HG03159 (cell line): ENCODE measurements at regions not wholly inside any gene's neighbourhood (a gene's known extent, or its start where the extent isn't known, plus 50 kb on each side); places are given as distances from the start of the nearest gene placed in this dataset.

Experiments used
- ATAC-seq: cut with Tn5 transposase; IDR thresholded peaks from one replicate; pipeline ENCODE4 v1.9.1; 2021; ENCODE audit warnings: mild to moderate bottlenecking, moderate library complexity; ENCODE audit not compliant: unreplicated experiment

DNA sequence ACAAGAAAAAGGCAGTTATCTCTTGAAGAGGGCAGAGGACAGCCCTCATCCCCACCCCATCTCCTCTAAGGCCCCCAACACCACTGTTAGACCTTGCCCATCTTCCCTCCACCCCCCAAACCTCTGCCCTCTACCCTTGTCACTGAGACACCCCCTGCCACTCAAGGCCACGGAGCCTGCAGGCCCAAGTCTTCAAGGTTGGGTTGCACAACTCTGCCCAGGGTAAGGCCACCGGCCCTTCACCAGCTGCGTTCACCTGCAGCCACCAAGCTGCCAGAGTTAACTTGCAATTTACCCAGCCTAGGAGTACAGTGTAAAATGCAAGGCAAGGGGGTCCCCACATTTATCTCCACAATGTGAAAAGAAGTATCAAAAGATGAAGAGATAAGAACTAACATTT lies 128.7 kb upstream of the PKDCC start:
- no peak for ATAC-seq

DNA sequence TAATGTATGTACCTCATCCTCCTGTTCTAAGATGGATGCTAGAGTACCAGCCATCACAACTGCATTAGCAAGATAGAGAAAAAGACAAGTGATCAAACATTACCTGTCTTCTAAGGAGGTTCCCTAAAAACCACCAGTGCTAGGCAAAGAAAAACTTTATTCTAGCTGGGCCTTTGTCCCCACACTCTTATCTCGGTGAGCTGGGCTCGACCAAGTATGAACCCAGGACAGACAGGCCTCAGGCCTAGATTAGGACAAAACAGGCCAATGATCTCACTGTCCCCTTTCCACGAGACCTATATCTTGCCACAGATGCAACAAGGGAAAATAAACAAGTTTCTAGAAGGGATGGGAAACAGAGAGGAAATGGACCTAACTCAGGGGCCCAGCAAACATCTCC lies 127.6 kb upstream of the PKDCC start:
- no peak for ATAC-seq

DNA sequence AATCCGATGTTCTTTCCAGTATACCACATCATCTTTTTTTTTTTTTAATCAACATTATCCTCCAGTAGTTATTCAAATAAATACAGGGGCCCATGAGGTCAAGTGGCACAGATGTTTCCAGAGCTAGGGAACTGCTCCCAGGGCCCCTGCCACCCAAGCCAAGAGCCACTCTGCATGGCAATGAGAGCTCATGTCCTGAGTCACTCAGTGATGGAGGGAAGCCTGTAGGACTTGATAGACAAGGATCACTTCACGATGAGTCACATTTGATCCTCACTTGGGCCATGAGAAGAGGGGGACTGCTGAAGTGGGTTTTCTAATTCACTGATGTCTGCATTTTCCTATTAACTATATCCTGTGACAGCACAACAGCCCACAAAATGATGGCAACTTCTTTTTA lies 127.0 kb upstream of the PKDCC start:
- no peak for ATAC-seq

DNA sequence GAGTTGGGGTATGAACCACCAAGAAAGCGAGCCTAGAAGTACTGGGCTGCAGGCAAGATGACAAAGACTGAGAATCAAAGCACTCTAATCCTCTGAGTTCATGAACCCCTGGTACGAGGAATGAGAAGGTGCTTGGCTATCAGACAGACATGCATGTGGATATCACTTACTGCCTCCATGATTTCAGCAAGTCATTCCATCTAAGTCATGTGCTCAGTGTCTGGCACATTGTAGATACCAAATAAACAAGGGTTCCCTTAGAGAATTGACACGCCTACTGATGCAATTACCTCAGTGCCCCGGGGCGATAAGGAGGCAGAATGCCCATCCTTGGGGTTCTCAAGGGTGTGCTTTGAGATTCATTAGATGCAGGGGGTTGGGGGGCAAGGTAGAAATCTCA lies 125.6 kb upstream of the PKDCC start:
- no peak for ATAC-seq

DNA sequence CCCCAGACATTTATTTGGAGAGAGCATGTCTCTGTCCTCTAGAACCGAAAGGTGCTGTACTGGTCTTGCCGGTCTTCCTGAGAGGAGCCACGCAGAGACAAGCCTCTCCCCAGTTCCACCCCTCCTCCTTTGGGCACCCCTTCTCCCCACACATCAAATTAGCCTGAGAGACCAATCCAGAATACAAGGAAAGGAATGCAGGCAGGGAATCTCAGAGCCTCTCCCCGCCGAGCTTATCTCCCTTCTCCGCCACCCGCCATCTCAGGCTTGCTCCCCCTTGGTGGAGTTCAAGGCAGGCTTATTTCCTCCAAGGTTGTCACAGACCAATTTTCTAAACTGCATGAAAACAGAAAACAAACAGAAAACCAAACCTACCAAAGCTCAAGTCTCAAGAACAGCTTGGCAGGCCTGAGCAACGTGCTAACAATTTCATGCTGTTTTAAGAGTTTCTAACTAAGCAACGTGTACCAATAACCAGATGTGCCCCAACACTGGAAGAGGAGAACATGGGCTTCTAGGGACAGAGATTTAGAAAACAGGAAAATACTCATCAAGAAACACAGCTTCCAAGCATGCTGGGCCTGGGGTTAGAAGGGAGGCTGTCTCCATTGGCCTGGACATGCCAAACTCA lies 124.5 kb upstream of the PKDCC start:
- no peak for ATAC-seq

DNA sequence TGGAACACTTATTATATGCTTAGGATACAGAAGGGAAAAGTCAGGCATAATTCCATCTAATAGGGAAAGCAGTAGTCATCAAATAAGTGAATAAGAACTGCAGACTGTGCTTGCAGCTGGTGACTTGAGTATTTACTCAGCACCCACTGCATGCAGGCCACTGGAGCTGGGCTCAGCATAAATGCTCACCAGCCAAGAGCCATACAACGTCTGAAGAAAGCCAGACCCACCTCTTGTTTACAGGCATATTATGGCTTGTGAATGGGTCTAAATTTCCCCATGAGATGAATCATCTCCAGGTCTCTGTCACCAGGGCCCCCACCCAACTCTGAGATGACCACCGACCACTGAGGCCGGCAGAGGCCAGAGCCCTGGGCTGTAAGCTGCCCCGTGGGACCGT lies 123.8 kb upstream of the PKDCC start:
- ATAC-seq, result no peak

DNA sequence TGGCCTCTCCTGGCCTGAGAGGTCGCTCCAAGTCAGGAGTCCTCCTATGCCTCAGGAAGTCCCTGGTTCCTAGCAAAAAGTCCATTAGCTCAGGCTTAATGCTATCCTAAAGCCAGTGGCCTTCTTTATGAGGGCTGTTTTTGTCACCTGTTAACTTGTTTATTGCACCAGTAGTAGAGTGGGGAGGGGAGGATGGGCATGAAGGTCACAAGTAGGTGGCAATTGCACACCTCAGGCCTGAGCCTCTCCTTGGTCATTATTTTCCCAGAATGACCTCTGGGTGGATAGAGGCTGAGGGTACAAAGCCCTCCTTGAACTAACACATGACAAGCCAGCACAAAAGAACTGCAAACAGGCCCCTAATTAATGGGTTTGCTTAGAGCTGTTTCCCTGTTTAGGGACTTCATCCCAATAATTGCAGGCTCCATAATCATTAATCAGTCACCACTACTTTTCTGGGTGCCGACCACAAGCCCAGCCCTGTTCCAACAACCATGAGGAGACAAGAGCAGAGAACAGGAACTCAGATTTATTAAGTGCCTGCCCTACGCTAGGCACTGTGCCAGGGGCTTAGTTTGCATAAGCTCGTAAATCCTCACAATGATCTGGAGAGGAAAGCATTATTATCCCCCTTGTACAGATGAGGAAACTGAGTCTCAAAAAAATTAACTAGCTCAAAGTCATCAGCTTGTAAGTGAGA lies 123.0 kb upstream of the PKDCC start:
- ATAC-seq, result no peak

DNA sequence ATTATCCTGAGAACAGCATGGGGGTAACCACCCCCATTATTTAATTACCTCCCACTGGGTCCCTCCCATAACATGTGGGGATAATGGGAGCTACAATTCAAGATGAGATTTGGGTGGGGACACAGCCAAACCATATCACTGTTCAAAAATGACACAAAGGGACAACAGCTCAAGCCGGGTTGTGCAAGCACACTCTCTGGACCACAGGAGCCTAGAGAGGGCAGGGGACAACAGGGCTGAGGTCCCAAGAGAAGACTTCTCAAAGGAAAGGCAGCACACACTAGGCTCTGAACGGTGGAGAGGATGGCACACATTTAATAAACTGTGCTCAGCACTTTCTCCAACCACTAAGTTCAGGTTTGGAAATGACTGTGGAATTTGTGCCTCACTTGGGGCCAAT lies 122.1 kb upstream of the PKDCC start:
- ATAC-seq, result no peak

DNA sequence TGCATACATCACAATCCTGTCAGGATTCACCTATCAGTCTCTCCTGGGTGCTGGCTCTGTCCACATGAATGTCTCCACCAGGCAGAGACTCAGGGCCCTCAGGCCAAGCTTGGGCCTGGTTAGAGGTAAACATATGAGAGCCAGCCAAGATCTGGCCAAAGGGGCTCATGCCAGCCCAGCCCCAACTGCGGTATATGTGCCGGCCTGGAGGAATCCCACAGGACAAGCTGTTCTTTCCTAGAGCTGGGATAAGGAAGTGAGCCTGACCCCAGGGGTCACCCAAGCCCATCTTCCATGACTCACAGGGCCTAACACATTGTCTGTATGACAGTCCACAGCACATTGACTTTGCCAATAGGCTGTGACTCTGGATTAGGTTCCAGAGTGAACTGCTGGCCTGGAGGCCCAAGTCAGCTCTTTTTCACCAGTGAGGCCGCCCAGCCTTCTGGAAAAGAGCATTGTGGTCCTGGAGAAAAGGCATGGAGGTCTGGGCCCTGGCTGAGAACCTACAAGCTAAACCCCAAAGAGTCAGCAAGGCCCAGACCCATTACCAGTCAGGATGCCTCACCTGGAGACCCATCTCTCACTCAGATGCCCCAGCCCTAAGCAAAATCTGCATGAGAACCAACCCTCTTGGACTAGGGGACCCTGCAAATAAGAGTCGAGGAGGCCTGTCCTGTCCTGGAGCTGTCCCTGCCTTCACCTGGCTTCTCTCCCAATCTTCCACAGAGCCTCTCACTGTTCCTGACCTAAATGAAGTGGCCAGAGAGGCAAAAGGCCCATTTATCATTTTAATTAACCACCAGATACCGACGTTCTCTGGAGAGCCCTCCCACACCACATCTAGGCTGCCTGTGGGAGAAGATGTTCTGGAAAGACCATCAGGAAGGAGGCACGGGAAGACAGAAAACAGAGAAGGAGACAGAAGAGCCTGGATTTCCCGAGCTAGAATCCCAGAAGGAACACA lies 120.9 kb upstream of the PKDCC start:
- ATAC-seq, result no peak

DNA sequence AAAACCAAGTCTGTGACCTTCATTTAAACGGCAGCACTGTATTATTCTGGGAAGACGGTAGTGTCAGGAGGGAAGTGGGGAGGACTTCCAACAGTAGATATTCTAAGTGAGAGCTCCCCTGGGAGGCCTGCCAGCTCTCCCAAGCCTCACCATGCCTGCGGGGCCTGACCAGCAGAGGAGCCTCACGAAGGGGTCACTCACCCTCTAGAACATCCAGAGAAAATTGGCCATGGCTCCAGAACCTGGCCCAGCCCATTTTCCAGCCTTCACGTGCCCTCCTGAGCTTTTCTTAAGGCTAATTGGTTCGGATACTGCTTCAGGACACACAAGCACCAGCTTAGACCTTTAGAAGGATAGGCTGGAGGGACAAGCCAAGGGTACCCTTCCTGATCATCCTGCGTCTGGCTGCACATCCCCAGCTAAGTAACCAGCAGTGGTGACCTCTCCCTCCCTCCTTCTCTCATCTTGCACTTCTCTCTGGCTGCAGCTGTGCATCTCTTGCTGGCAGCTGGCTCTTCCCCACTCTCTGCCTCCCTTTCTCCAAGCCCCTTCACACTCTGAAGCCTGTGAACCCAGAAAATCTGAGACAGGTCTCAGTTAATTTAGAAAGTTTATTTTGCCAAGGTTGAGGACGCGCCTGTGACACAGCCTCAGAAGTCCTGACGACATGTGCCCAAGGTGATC lies 120.1 kb upstream of the PKDCC start:
- no peak for ATAC-seq

DNA sequence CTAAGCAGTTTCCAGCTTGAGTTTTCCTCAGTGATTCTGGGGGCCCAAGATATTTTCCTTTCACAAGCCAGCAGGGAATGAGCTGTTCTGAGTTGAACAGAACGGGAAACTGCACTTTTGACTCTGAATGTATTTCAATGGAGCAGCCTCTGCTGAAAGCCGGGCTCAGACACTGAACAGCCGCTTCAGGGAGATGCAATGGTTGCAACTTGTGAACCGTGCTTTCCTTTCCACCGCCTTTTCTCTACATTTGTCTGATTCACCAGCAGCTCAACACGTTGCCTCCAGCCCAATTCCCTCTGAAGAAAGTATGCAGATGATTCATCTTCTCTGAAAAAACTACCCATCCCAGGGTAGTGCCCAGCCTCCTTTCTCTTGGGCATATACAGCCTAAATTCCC lies 119.3 kb upstream of the PKDCC start:
- no peak for ATAC-seq

DNA sequence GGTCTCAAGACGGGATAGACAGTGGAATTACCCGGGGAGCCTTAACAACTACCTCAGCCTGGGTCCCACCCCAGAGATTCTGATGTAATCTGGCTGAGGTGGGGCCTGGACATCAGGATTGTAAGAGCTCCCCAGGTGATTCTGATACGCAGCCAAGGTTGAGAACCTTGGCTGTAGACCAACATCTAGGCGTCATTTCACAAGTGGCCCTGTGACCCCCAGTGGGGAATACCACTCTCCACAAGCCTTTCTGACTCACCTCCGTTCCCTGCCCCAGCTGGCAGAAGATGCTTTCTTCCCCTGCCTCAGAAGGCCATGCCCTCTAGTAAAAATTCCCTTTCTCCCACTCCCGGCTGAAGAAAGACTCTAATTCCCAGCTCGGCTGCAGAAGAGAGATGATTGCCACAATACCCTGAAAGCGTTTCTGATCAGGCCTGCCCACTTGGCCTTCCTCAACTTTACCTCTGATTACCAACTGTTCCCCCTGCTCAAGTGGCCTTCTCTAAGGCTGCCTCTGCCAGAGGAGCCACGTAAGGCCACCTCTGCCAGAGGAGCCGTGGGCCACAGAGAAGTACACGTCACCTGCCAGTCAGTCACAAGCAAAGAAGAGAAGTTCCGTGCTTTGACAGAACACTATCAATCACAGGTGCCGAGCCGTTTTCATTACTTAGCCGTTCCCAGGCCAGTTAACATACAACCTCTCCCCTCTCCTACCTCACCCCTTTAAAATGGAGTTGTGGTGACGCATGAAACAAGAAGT lies 116.8 kb upstream of the PKDCC start:
- no peak for ATAC-seq

DNA sequence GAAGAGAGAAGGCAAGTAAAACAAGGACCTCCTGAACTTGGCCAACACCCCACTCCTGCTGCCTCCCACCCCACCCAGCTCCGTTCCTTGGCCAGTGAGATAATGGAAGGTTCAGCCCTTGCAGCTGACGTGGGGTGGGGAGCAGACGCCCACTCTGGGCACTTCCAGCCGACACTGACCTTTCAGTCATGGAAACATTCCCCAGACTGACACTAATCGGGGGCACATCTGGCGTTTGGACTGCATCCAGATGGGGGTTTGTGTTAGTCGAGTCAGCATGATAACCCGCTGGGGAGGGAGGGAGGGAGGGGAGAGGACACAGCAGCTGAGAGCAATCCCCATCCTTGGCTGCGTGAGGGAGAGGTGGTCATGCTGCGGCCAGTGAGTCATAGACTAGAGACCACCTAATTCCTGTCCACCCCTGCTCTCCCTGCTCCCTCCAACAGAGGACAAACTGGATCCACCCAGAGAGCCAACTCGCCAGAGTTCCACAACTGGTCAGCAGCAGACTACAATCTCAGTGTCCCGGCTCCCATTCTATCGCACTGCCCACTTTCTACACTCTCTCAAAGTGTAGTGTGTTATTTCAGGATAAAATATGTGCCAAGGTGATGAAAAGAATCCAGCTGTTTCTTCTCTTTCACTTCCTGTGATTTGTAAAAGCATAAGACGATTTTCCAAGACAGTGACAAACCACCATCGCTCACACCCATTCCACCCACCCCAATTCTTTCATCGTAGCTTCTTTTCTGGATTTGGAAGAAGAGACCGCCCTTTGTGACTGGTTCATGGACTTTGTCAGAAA lies 115.4 kb upstream of the PKDCC start:
- no peak for ATAC-seq

DNA sequence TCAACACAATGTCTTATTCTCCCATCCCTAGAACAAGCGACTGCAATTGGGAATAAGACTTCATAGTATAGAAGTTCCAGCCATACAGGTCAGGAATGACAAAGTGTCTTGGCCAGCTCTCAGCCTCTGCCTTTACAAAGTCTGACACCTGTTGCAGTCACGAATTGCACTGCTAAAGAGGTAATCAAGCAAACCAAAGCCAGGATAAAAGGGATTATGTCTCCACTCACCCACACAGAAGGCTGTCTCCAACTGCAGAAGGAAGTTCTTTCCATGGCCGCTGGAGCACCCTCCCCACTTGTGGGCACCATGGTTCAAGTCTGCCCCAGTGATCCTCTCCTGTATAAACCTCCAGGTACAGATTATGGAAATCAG lies 114.8 kb upstream of the PKDCC start:
- ATAC-seq, result no peak

DNA sequence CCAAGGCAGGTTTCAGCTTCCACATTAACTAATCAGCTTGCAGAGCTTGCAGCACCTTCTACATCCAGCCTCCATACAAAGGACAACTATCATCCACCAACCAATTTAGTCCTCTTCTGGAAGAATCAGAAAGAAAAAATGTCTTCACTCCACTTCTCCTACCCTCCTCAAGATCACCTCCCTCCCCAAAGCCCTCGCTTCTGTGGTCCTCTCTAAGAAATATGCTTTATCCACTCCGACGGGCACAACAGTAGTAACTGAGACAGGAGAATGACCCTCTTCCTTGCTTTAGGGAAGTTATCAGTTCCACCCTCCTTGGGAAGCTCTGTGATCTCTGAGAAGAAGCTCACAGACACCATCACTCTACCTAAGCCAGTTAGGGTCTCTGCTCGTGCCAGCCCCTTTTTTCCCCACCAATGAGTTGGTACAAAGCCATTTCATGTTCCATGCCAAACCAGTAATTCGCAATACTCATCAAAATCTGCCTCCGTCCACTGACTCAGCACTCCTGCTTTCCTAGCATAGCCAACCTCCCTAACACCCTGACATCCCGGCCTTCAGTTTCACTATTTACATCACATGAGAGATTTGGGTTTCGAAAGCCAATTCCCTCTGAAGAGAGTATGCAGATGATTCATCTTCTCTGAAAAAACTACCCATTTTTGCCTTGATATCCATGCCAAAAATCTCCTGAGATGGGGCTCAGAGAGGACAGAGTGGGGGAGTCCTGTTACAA lies 114.1 kb upstream of the PKDCC start:
- ATAC-seq, result no peak

DNA sequence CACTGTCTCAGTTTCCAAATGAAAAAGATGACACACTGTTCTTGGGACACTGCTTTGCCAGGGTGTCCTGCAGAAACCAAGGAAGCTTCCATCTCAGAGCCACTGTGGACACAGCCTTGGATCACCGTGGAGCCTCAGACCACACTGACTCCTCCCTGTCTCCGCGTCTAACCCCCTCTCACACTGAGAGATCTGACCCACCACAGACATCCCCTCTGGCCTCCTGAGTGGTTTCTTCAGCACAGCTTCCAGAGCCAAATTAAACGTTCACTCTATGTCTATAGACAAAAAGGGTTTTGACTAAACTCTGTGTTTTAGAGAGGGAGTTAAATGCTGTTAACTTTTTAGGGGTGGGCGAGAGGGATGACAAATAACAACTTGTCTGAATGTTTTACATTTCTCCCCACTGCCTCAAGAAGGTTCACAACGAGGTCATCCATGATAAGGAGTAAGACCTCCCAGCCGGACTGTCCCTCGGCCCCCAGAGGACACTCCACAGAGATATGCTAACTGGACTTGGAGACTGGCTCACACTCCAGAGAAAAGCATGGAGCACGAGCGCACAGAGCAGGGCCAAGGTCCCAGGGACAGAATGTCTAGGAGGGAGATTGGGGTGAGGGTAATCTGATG lies 113.4 kb upstream of the PKDCC start:
- ATAC-seq, result no peak

DNA sequence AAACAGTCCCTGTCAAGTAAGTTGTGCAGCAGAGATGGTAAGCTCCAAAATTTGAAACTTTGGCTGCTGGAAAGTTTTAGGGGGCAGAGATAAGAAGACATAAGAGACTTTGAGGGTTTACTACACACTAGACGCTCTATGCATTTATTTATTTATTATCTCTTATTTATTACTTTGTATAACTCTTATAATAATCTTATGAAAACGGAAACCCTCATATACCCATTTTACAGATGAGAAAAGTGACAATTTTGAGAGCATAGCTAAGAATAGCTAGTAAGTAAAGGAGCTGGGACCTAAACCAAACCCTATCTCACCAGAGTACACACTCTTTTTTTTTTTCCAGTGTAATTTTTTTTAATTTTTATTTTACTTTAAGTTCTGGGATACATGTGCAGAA lies 112.8 kb upstream of the PKDCC start:
- no peak for ATAC-seq

DNA sequence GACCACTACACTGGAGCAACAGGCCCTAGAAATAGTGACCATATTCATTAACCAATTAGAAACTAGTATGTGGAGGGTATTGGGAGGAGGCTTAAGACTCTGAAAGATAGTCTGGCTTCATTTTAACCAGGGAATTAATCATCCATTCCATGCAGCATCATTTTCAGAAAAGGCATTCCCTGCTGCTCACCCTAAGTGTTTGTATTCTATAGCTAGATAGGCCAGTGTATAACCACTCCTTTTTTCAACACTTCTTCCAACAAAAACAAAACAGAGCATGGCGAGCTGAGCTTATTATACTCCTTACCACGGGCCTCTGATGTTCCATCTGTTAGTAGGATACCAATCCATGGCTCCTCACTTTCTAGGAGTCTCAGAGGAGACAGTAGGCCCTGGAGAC lies 112.0 kb upstream of the PKDCC start:
- ATAC-seq, result no peak
